ENCODE measurements at regions not wholly inside any gene's neighbourhood (a gene's known extent, or its start where the extent isn't known, plus 50 kb on each side); places are given as distances from the start of the nearest gene placed in this dataset.

DNA sequence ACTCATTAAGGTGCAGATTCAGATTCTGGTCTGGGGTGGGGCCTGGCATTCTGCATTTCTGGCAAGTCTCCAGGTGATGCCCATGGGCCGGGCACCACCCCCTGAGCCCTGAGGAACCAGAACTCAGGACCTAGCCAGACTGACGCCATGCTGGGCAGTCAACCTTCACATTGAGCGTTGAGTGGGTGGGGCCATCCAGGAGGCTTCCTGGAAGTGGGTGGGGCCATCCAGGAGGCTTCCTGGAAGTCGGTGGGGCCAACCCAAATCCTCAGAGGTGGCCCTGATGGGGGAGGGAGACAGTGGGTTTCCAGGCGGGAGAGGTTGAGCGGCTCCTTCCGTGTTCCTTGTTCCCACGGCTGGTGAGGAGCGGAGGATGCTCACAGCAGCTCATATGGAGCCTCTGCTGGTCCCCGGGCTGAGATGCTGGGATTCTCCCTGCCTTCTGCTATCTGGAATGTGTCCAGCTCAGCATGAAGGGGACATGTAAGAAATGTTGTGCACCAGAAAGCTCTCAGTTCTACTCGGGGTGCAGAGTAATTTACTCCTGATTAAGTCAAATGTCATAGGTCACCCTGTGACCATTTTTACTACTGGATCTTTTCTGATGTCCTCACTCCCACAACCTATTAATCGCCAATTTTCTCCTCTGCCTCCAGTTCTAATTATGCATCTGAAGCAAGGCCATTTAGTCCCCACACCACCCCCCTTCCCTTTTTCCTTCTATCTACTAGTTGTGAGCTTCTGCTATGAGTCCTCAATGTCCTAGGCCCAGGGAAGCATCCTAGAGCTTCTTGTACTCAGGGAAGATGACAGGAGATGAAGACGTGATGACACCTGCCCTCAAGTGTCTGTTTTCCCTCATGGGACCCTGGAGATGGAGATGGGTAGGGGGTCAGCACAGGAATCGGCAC is 435.4 kb downstream of the PTPRU start:
- Histone ChIP-seq H3K9me3 (no peaks in the 10 kb centered on the region), H3K4me3 (no peak overlapping the region), H3K36me3 (no peaks in the 10 kb centered on the region), H3K4me1 (no peaks in the 10 kb centered on the region), H3K27me3 (peaks cover 0 to 17% of the 10 kb centered on the region in 2 donors), H3K27ac (no peak overlapping the region)
- no peak for TF ChIP-seq CTCF (IDR thresholded peaks at IDR 0.05)
- intact Hi-C loops (cut with DNase I; ENCODE audit: low total_unique reads) = no loop called here
- peak in 1 of 2 donors; percentile 50 for DNase-seq

GRCh38 chr1:29670752-29671151 is 434.4 kb downstream of the PTPRU start:
- TF ChIP-seq CTCF (IDR thresholded peaks at IDR 0.05) = no peak
- intact Hi-C loops (cut with DNase I; ENCODE audit: low total_unique reads) = no loop called here
- DNase-seq = peak in 1 of 2 donors; percentile 43
- H3K36me3 ChIP-seq = no peaks in the 10 kb centered on the region
- no peaks in the 10 kb centered on the region for H3K9me3 ChIP-seq
- peaks cover 0 to 17% of the 10 kb centered on the region in 2 donors for H3K27me3 ChIP-seq
- no peak overlapping the region for H3K4me3 ChIP-seq
- H3K4me1 ChIP-seq = no peaks in the 10 kb centered on the region
- H3K27ac ChIP-seq = no peak overlapping the region

- Histone ChIP-seq H3K9me3 (no peaks in the 10 kb centered on the region), H3K27ac (no peak overlapping the region), H3K4me1 (no peaks in the 10 kb centered on the region), H3K27me3 (peaks cover 0 to 17% of the 10 kb centered on the region in 2 donors), H3K36me3 (no peaks in the 10 kb centered on the region), H3K4me3 (no peak overlapping the region)
- no peak for TF ChIP-seq CTCF (IDR thresholded peaks at IDR 0.05)
- peak in 1 of 2 donors; percentile 31 for DNase-seq
- intact Hi-C loops (cut with DNase I; ENCODE audit: low total_unique reads) = no loop called here
Measured at GRCh38 chr1:29669912-29670311, 433.6 kb downstream of the PTPRU start.

GRCh38 chr1:29669158-29669871 is 433.0 kb downstream of the PTPRU start:
- TF ChIP-seq CTCF (IDR thresholded peaks at IDR 0.05) = no peak
- Histone ChIP-seq H3K36me3 (no peaks in the 10 kb centered on the region), H3K9me3 (no peaks in the 10 kb centered on the region), H3K27me3 (peaks cover 0 to 17% of the 10 kb centered on the region in 2 donors), H3K27ac (no peak overlapping the region), H3K4me1 (no peaks in the 10 kb centered on the region), H3K4me3 (no peak overlapping the region)
- DNase-seq = peak in 1 of 2 donors; percentile 25
- intact Hi-C loops (cut with DNase I; ENCODE audit: low total_unique reads) = no loop called here

DNA sequence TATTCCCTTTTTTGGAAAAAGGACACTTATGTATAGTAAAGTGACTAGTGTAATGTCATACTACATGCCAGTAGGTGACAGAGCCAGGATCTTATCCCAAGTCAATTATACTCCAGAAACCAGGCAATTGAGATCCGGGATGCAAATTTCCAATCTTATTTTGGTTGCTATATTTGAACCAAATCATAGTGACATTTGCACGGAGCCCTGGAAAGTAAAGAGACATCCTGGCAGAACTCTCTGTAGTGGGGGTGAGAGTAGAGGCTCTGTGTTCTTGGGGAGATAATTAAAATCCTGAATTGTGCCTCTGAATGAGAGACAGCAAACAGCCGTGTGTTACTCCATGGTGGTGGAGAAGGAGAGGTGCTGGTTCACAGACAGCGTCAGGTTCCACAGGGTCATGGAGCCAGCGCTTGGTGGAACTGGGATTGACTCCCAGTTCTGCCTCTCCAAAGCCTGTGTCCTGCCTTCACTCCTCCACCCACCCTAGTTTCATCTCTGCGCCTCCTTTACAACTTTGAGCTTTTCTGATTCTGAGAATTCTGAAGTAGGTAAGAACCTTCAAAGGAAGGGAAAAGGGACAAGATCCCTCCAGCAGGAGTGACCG is 432.3 kb downstream of the PTPRU start:
- peaks cover 0 to 17% of the 10 kb centered on the region in 2 donors for H3K27me3 ChIP-seq
- DNase-seq = no peak
- no peak for TF ChIP-seq CTCF (IDR thresholded peaks at IDR 0.05)
- intact Hi-C loops (cut with DNase I; ENCODE audit: low total_unique reads) = no loop called here
- no peaks in the 10 kb centered on the region for H3K9me3 ChIP-seq
- H3K36me3 ChIP-seq = no peaks in the 10 kb centered on the region
- no peak overlapping the region for H3K27ac ChIP-seq
- H3K4me1 ChIP-seq = no peaks in the 10 kb centered on the region
- H3K4me3 ChIP-seq = no peak overlapping the region

All from tibial artery (tissue), 4 donors.